Endodermal cell (in vitro differentiated cells): ENCODE measurements at regions not wholly inside any gene's neighbourhood (a gene's known extent, or its start where the extent isn't known, plus 50 kb on each side); places are given as distances from the start of the nearest gene placed in this dataset.

ENCODE experiments used
- DNase-seq: peaks from one replicate; pipeline ENCODE4 v3.0.0-alpha.2; 2017
- H3K27ac ChIP-seq: 2 replicates; pipeline ENCODE4 v1.5.1; 2013; ENCODE audit warnings: mild to moderate bottlenecking, low read depth, low read length, moderate library complexity
- H3K27me3 ChIP-seq: 2 replicates; pipeline ENCODE4 v1.6.1; 2013; ENCODE audit warnings: mild to moderate bottlenecking, low read length, moderate library complexity; ENCODE audit not compliant: insufficient read depth, control insufficient read depth, poor library complexity, severe bottlenecking
- H3K36me3 ChIP-seq: 2 replicates; pipeline ENCODE4 v1.7.0; 2013; ENCODE audit warnings: mild to moderate bottlenecking, low read length, moderate library complexity; ENCODE audit not compliant: control insufficient read depth, insufficient read depth
- H3K4me1 ChIP-seq: one replicate; pipeline ENCODE4 v1.7.0; 2013; ENCODE audit warnings: low read length; ENCODE audit not compliant: control insufficient read depth, insufficient read depth
- H3K4me3 ChIP-seq: 2 replicates; pipeline ENCODE4 v1.5.1; 2013; ENCODE audit warnings: mild to moderate bottlenecking, low read length, moderate library complexity
- H3K9ac ChIP-seq: 2 replicates; pipeline ENCODE4 v1.6.1; 2013; ENCODE audit warnings: mild to moderate bottlenecking, low read length, moderate library complexity; ENCODE audit not compliant: poor library complexity, severe bottlenecking; ENCODE audit errors: extremely low read depth
- H3K9me3 ChIP-seq: 2 replicates; pipeline ENCODE4 v1.6.1; 2013; ENCODE audit warnings: mild to moderate bottlenecking, low read length, moderate library complexity; ENCODE audit not compliant: control insufficient read depth
- H3K27ac Mint-ChIP-seq: 2 replicates; pipeline ENCODE4 v1.8.0; 2020; ENCODE audit warnings: mixed read lengths
- H3K27me3 Mint-ChIP-seq: 2 replicates; pipeline ENCODE4 v1.8.0; 2021; ENCODE audit warnings: mild to moderate bottlenecking, mixed read lengths; ENCODE audit not compliant: insufficient read depth
- H3K36me3 Mint-ChIP-seq: 2 replicates; pipeline ENCODE4 v1.8.0; 2020; ENCODE audit warnings: low read depth, mixed read lengths
- H3K4me1 Mint-ChIP-seq: 2 replicates; pipeline ENCODE4 v1.8.0; 2020; ENCODE audit warnings: mixed read lengths
- H3K4me3 Mint-ChIP-seq: 2 replicates; pipeline ENCODE4 v1.8.0; 2020; ENCODE audit warnings: mild to moderate bottlenecking, moderate library complexity, mixed read lengths
- H3K9me3 Mint-ChIP-seq: 2 replicates; pipeline ENCODE4 v1.8.0; 2020; ENCODE audit warnings: mild to moderate bottlenecking, mixed read lengths
- CTCF ChIP-seq: fragments of 200-600 bp; sonication (generic); conservative IDR thresholded peaks from 2 replicates; pipeline ENCODE4 v1.5.0; 2021; ENCODE audit warnings: antibody characterized with exemption, mild to moderate bottlenecking
- WGBS, 2 experiments: methylation state at CpG; one replicate each; pipeline versions ENCODE4 v1.1.5 to v1.1.7; 2013; ENCODE audit warnings: missing lambda C conversion rate in 2 of 2, mixed read lengths in 1 of 2; ENCODE audit not compliant: insufficient coverage in 1 of 2, insufficient read length in 1 of 2; 5-methylcytosine and 5-hydroxymethylcytosine counted together

DNA sequence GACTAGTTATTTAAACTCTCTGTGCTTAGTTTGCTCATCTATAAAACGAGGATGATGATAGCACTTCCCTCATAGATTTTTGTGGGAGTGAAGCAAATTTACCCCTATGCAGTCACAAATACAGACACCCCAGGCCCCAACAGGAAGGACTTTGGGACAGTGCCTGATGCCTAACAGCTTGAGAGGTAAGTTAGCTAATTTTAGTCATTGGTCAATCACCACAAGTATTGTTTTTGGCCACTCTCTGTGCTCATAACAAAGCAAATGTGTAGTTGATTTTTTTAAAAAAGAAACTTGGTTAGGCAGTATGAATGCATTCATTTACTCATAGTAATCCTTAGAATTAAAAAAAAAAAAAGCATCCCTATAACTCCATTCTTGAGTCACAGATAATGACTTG lies 1590.7 kb upstream of the TENM3 start:
- no peak for DNase-seq

DNA sequence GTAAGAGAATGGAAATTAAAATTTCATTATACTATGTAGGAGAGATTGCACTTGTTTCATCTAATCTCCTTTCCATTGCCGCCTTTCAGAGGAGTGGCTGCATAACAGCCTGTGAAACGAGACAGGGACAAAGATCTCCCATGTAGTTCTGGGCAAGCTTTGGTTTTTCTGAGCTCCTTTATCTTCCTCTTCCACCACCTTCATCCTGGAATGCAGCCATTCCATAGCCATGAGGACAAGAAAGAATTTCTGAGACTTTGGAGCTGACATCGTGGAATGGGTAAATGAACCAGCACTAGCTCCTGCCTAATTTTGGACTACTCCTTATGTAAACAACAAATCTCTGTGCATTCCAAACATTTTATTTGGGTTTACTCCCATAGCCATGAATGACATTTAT lies 1587.3 kb upstream of the TENM3 start:
- no peak for TF ChIP-seq CTCF
- Mint-ChIP-seq H3K4me3 (no peak overlapping the region), H3K27me3 (no peaks in the 10 kb centered on the region), H3K36me3 (no peaks in the 10 kb centered on the region), H3K4me1 (no peaks in the 10 kb centered on the region), H3K27ac (no peak overlapping the region), H3K9me3 (no peaks in the 10 kb centered on the region)
- Histone ChIP-seq H3K4me1 (no peaks in the 10 kb centered on the region), H3K9me3 (no peaks in the 10 kb centered on the region), H3K4me3 (no peak overlapping the region), H3K27ac (no peak overlapping the region), H3K27me3 (no peaks in the 10 kb centered on the region), H3K36me3 (no peaks in the 10 kb centered on the region), H3K9ac (no peak overlapping the region)
- 85 to 100% methylated on average over 2 to 3 of the region's 3 CpGs for WGBS, 2 experiments
- DNase-seq = no peak

More for the DNA sequence above, 1590.7 kb upstream of the TENM3 start:
- H3K9me3 Mint-ChIP-seq = no peaks in the 10 kb centered on the region
- no peak overlapping the region for H3K27ac Mint-ChIP-seq
- no peak overlapping the region for H3K9ac ChIP-seq
- no peaks in the 10 kb centered on the region for H3K36me3 ChIP-seq
- H3K27ac ChIP-seq = no peak overlapping the region
- no peaks in the 10 kb centered on the region for H3K27me3 Mint-ChIP-seq
- no peak overlapping the region for H3K4me3 ChIP-seq
- TF ChIP-seq CTCF = no peak
- H3K4me3 Mint-ChIP-seq = no peak overlapping the region
- no peaks in the 10 kb centered on the region for H3K4me1 Mint-ChIP-seq
- no peaks in the 10 kb centered on the region for H3K4me1 ChIP-seq
- no peaks in the 10 kb centered on the region for H3K9me3 ChIP-seq
- H3K27me3 ChIP-seq = no peaks in the 10 kb centered on the region
- no peaks in the 10 kb centered on the region for H3K36me3 Mint-ChIP-seq
- WGBS, 2 experiments = 60% methylated on average over 1 of the region's 1 CpG; no CpG with 5 or more reads in 1 of the 2 experiments

- H3K9me3 Mint-ChIP-seq = no peaks in the 10 kb centered on the region
- no peak for DNase-seq
Measured at GRCh38 chr4:180657881-180658280, 1585.3 kb upstream of the TENM3 start.

More at GRCh38 chr4:180657881-180658280, 1585.3 kb upstream of the TENM3 start:
- no peak for TF ChIP-seq CTCF
- H3K4me1 Mint-ChIP-seq = no peaks in the 10 kb centered on the region
- WGBS, 2 experiments = 96% methylated on average over 7 of the region's 7 CpGs; no CpG with 5 or more reads in 1 of the 2 experiments
- Histone ChIP-seq H3K4me1 (no peaks in the 10 kb centered on the region), H3K27ac (no peak overlapping the region), H3K27me3 (no peaks in the 10 kb centered on the region), H3K36me3 (no peaks in the 10 kb centered on the region), H3K4me3 (no peak overlapping the region), H3K9me3 (no peaks in the 10 kb centered on the region), H3K9ac (no peak overlapping the region)
- H3K27ac Mint-ChIP-seq = no peak overlapping the region
- H3K36me3 Mint-ChIP-seq = no peaks in the 10 kb centered on the region
- H3K27me3 Mint-ChIP-seq = no peaks in the 10 kb centered on the region
- no peak overlapping the region for H3K4me3 Mint-ChIP-seq
